T-helper 1 cell treated with Interleukin-12 subunit alpha and Interleukin-12 subunit beta and Interleukin-4 antibody, amounts not matched to agents 30 μg/mL and 1 μg/mL, for 36 hours (primary cell): ENCODE measurements at regions not wholly inside any gene's neighbourhood (a gene's known extent, or its start where the extent isn't known, plus 50 kb on each side); places are given as distances from the start of the nearest gene placed in this dataset.
"Not testable (repeated sequence)": the region's sequence is repeated elsewhere in the genome, so short reads cannot be mapped to it uniquely, and the experiment has no call there.

Source experiments
- H3K27ac Mint-ChIP-seq: one replicate; pipeline ENCODE4 v1.8.0; 2021; ENCODE audit warnings: mild to moderate bottlenecking, mixed read lengths
- H3K27me3 Mint-ChIP-seq: one replicate; pipeline ENCODE4 v1.8.0; 2021; ENCODE audit warnings: low read depth, mixed read lengths
- H3K36me3 Mint-ChIP-seq: one replicate; pipeline ENCODE4 v1.8.0; 2021; ENCODE audit warnings: low read depth, mixed read lengths
- H3K4me1 Mint-ChIP-seq: one replicate; pipeline ENCODE4 v1.8.0; 2021; ENCODE audit warnings: low read depth, mixed read lengths
- H3K4me3 Mint-ChIP-seq: one replicate; pipeline ENCODE4 v1.8.0; 2021; ENCODE audit warnings: mild to moderate bottlenecking, moderate library complexity, mixed read lengths
- H3K9me3 Mint-ChIP-seq: one replicate; pipeline ENCODE4 v1.8.0; 2021; ENCODE audit warnings: mixed read lengths

DNA sequence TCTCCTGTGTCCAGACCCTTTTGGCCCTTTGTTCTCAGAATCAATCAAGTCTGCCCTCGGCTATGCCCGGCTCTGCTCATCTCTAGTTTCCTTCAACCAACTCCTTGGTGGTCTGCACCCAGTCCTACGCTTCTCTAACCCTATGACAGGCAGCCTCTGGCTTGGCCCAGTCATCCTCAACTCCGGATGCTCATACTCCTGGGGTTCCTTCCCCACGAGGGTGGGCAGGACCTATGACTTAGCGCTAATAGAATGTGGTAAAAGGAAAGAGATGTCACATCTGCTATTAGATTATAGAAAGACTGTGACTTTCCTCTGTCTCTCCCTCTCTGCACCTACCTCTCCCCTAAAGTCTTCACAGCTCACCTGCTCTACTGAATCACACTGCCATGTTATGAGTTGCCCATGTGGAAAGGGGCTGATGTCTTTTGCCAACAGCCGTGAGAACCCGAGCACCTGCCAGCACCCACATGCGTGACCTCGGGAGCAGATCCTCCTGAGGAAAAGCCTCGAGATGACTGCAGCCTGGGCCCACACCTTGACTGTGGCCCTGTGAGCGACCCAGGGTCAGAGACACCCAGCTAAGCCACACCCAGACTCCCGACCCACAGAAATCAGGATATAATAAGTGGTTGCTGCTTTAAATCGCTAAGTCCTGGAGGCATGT, 334.9 kb downstream of the GADD45G start:
- no peaks in the 10 kb centered on the region for H3K36me3 Mint-ChIP-seq
- H3K4me3 Mint-ChIP-seq, result no peak overlapping the region
- H3K4me1 Mint-ChIP-seq, result peaks cover 9% of the 10 kb centered on the region
- H3K9me3 Mint-ChIP-seq, result no peaks in the 10 kb centered on the region
- peaks cover 26% of the 10 kb centered on the region for H3K27me3 Mint-ChIP-seq
- H3K27ac Mint-ChIP-seq, result no peak overlapping the region

DNA sequence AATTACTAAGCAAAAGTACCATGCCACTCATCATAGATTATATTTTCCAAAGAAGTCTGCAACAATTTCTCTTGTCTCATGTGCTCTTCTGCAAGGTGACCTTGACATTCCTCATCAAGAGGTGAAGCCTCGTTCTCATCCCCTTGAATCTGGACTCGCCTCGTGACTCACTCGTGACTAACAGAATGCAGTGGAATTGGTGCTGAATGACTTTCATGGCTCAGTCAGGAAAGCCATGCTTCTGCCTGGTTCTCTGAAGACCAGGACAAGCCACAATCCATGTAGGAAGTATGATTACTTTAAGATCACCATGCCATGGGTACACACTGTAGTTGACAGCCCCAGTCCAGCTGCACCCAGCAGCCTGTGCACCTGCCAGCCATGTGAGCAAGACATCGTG, 335.8 kb downstream of the GADD45G start:
- peaks cover 26% of the 10 kb centered on the region for H3K27me3 Mint-ChIP-seq

GRCh38 chr9:89941875-89942274, 337.1 kb downstream of the GADD45G start:
- Mint-ChIP-seq H3K36me3 (no peaks in the 10 kb centered on the region), H3K4me3 (no peak overlapping the region), H3K9me3 (no peaks in the 10 kb centered on the region), H3K4me1 (peaks cover 7% of the 10 kb centered on the region), H3K27me3 (peaks cover 19% of the 10 kb centered on the region), H3K27ac (no peak overlapping the region)

More for the DNA sequence above, 335.8 kb downstream of the GADD45G start:
- Mint-ChIP-seq H3K27ac (no peak overlapping the region), H3K4me1 (peaks cover 9% of the 10 kb centered on the region), H3K36me3 (no peaks in the 10 kb centered on the region), H3K9me3 (no peaks in the 10 kb centered on the region), H3K4me3 (no peak overlapping the region)

GRCh38 chr9:89942643-89943042, 337.8 kb downstream of the GADD45G start:
- peaks cover 14% of the 10 kb centered on the region for H3K27me3 Mint-ChIP-seq
- H3K4me3 Mint-ChIP-seq, result no peak overlapping the region
- no peaks in the 10 kb centered on the region for H3K9me3 Mint-ChIP-seq
- no peaks in the 10 kb centered on the region for H3K36me3 Mint-ChIP-seq
- H3K4me1 Mint-ChIP-seq, result peaks cover 7% of the 10 kb centered on the region
- no peak overlapping the region for H3K27ac Mint-ChIP-seq

DNA sequence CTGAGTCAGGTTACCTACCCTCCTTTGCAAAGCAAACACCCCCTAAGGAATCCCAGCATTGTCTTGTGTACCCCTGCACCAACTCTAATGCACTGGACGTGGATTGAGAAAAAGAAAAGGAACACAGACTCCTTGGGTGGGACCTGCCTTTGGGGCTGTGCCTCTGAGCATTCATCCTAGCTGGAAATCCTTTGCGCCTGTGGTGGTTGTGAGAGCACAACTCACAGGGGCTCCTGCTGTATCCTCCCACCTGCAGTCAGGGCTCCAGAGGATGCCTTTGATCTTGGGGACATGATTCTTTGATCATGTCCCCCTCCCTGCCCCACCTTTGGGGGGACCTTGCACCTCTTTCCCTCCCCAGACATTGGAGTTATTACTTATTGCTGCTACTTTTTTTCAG, 338.5 kb downstream of the GADD45G start:
- H3K4me1 Mint-ChIP-seq, result peaks cover 7% of the 10 kb centered on the region
- peaks cover 3% of the 10 kb centered on the region for H3K9me3 Mint-ChIP-seq
- H3K4me3 Mint-ChIP-seq, result no peak overlapping the region
- peaks cover 14% of the 10 kb centered on the region for H3K27me3 Mint-ChIP-seq
- no peak overlapping the region for H3K27ac Mint-ChIP-seq
- H3K36me3 Mint-ChIP-seq, result no peaks in the 10 kb centered on the region

DNA sequence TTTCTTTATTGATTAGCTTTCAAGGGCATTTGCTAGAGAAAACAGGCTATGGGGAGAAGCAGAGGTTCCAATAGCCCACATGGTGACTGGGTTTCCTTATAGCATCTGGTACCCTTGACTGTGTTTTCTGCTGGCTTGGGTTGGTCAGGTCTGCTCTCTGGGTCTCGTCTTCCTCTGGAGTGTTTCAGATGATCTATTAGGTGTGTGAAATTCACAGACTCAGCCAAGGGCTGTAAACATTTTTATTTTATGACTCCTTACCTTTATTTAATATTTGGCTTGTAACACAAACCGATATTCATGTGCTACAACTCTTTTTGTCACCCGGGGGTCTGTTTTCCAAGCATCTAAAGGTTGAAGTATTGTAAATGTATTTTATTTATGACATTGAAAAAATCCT, 338.9 kb downstream of the GADD45G start:
- H3K4me3 Mint-ChIP-seq, result no peak overlapping the region
- H3K9me3 Mint-ChIP-seq, result peaks cover 3% of the 10 kb centered on the region
- H3K4me1 Mint-ChIP-seq, result peaks cover 7% of the 10 kb centered on the region
- H3K27ac Mint-ChIP-seq, result no peak overlapping the region
- H3K27me3 Mint-ChIP-seq, result peaks cover 12% of the 10 kb centered on the region
- H3K36me3 Mint-ChIP-seq, result no peaks in the 10 kb centered on the region

DNA sequence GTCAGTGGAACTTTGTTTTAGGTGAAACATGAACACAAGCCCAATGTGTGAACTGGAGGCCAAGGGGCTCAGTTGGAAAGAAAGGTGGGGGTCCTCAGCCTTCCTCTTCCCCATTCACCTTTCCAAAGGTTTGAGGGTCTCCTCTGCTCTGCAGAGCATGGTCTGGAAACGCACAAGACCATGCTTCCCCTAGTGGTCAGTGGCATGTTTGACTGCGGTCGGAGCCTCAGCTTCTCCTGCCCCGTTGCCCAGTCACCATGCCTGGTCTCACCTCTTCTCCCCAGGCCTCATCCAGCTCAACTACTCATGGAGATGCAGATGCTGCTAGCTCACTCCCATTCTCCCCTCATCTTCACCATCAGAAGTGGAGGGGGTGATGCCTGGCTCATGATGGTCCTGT, 340.3 kb downstream of the GADD45G start:
- no peak overlapping the region for H3K4me3 Mint-ChIP-seq
- no peaks in the 10 kb centered on the region for H3K36me3 Mint-ChIP-seq
- H3K9me3 Mint-ChIP-seq, result peaks cover 3% of the 10 kb centered on the region
- H3K27me3 Mint-ChIP-seq, result peaks cover 7% of the 10 kb centered on the region
- H3K4me1 Mint-ChIP-seq, result peaks cover 7% of the 10 kb centered on the region
- no peak overlapping the region for H3K27ac Mint-ChIP-seq

- Mint-ChIP-seq H3K36me3 (no peaks in the 10 kb centered on the region), H3K9me3 (peaks cover 3% of the 10 kb centered on the region), H3K4me1 (peaks cover 2% of the 10 kb centered on the region), H3K27me3 (peaks cover 7% of the 10 kb centered on the region), H3K27ac (no peak overlapping the region), H3K4me3 (no peak overlapping the region)
Measured at GRCh38 chr9:89946741-89947140, 341.9 kb downstream of the GADD45G start.

DNA sequence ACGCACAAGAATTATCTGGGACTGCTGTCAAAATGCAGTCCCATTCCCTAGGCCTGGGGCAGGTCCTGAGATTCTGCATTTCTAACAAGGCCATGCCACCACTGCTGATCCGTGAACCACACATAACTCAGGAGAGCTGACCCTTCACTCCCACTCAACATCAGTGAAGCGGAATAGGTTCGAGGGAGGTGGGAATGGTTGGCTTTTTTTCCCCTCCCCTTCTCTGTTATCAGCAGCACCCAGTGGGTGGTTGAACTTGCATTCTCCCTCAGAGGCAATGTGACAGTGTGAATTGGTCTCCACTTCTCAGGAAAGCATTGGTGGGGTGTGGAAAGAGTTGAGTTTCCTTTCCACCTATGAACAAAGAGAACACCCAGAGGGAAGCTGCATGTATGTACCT, 344.3 kb downstream of the GADD45G start:
- no peaks in the 10 kb centered on the region for H3K36me3 Mint-ChIP-seq
- no peaks in the 10 kb centered on the region for H3K27me3 Mint-ChIP-seq
- H3K9me3 Mint-ChIP-seq, result peaks cover 7% of the 10 kb centered on the region
- no peak overlapping the region for H3K4me3 Mint-ChIP-seq
- no peak overlapping the region for H3K27ac Mint-ChIP-seq
- peaks cover 7% of the 10 kb centered on the region for H3K4me1 Mint-ChIP-seq

- Mint-ChIP-seq H3K4me1 (peaks cover 7% of the 10 kb centered on the region), H3K36me3 (no peaks in the 10 kb centered on the region), H3K27ac (no peak overlapping the region), H3K27me3 (no peaks in the 10 kb centered on the region), H3K4me3 (no peak overlapping the region), H3K9me3 (peaks cover 7% of the 10 kb centered on the region)
Measured at GRCh38 chr9:89951675-89952074, 346.9 kb downstream of the GADD45G start.

- peaks cover 7% of the 10 kb centered on the region for H3K9me3 Mint-ChIP-seq
- no peak overlapping the region for H3K27ac Mint-ChIP-seq
- peaks cover 7% of the 10 kb centered on the region for H3K4me1 Mint-ChIP-seq
- no peaks in the 10 kb centered on the region for H3K36me3 Mint-ChIP-seq
- no peaks in the 10 kb centered on the region for H3K27me3 Mint-ChIP-seq
- no peak overlapping the region for H3K4me3 Mint-ChIP-seq
Measured at GRCh38 chr9:89952401-89952800, 347.6 kb downstream of the GADD45G start.

DNA sequence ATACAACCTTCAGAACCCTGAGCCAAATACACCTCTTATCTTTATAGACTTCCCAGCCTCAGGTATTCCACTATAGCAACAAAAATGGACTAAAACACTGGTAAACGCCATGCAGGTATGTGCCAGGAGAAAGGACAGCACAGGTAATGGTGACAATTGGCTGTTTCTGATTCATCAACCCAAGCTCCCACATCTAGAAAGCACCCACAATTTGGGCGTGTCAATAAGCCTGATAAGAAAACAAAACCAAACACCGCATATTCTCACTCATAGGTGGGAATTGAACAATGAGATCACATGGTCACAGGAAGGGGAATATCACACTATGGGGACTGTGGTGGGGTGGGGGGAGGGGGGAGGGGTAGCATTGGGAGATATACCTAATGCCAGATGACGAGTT, 348.5 kb downstream of the GADD45G start:
- H3K27ac Mint-ChIP-seq, H3K4me3 Mint-ChIP-seq: not testable (repeated sequence)

DNA sequence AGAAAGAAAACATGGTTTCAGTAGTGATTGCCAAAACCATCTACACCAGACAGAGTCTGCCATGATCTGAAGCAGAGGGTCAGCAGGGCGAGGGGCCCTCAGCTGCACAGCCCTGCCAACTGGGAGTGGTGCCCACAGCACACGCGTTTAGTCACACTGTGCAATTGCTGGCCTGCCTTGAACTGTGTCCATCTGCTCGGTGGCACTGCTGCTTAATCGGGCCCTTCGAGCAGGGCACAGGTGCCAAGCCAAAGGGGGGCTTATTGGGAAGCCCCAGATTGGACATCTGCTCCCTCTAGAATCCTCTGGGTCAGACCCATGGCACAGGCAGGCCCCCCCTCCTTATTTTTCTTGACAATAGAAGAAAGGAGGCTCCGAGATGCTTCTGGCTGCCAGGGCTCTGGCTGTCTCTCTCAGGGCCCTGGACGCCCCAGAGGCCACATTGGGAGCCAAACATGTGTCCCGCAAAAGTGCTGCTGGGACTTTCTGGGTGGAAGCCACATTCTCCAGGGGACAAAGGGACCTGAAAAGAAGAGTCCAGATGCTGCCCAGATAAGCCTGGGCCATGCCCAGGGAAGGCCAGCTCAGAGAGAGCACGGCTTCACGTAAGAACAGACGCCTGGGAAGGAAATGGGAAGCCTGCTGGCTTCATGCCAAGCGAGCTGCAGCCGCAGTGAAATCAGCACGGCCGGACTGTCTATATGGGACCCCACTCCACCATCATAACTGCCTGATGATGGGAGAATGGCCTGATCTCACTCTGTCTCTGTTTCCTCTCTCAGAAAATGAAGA, 349.2 kb downstream of the GADD45G start:
- Mint-ChIP-seq H3K4me3 (no peak overlapping the region), H3K36me3 (no peaks in the 10 kb centered on the region), H3K9me3 (peaks cover 4% of the 10 kb centered on the region), H3K27me3 (no peaks in the 10 kb centered on the region), H3K27ac (no peak overlapping the region), H3K4me1 (peaks cover 7% of the 10 kb centered on the region)

More for the DNA sequence above, 348.5 kb downstream of the GADD45G start:
- not testable (repeated sequence) for H3K36me3 Mint-ChIP-seq, H3K27me3 Mint-ChIP-seq, H3K9me3 Mint-ChIP-seq, H3K4me1 Mint-ChIP-seq

GRCh38 chr9:89955144-89955543, 350.3 kb downstream of the GADD45G start:
- Mint-ChIP-seq H3K4me1 (peaks cover 7% of the 10 kb centered on the region), H3K36me3 (no peaks in the 10 kb centered on the region), H3K27ac (no peak overlapping the region), H3K9me3 (peaks cover 4% of the 10 kb centered on the region), H3K4me3 (no peak overlapping the region), H3K27me3 (no peaks in the 10 kb centered on the region)

DNA sequence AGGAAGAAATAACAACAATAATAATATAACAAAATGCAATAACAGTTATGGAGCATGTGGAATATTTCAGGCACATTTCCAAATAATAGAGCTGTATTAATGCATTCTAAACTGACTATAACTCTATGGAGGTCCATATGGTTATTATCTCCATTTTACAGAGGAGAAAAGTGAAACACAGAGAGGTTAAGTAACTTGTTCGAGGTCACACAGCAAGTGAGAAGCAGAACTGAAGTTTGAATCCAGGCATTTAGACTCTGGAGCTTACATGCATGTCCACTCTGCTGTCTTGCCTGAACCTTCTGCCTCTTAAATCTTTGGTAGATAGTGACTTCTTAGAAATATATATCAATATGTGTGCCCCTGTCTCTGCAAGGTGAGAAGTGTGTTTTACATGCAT, 350.8 kb downstream of the GADD45G start:
- no peak overlapping the region for H3K4me3 Mint-ChIP-seq
- H3K27ac Mint-ChIP-seq, result no peak overlapping the region
- H3K9me3 Mint-ChIP-seq, result peaks cover 4% of the 10 kb centered on the region
- peaks cover 7% of the 10 kb centered on the region for H3K4me1 Mint-ChIP-seq
- H3K27me3 Mint-ChIP-seq, result no peaks in the 10 kb centered on the region
- H3K36me3 Mint-ChIP-seq, result no peaks in the 10 kb centered on the region
